ENCODE measurements at regions not wholly inside any gene's neighbourhood (a gene's known extent, or its start where the extent isn't known, plus 50 kb on each side); places are given as distances from the start of the nearest gene placed in this dataset.

DNA sequence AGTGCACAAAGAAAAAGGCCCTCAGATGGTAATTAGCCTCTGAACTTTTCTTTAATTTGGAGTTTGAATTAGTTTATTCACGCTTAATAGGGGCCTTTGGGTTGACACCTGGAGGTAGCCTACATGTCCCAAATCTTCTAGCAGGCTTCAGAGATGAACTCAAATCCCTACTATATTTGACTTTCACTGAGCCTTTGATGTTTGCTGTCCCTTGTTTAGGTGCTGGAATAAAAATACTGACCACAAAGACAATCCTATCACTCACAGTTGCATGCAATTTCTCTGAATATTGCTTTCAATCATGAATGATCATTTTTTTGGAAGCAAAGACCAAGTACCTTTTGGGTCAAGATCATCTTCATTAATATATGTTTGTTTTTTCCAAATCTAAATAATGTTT is 564.0 kb upstream of the FANCL start:
- DNase-seq (ENCODE audit: low read depth) = no peak
- H3K4me3 ChIP-seq (ENCODE audit: control insufficient read depth, low read depth, low read length) = no peak overlapping the region
- TF ChIP-seq, protein P1, sequence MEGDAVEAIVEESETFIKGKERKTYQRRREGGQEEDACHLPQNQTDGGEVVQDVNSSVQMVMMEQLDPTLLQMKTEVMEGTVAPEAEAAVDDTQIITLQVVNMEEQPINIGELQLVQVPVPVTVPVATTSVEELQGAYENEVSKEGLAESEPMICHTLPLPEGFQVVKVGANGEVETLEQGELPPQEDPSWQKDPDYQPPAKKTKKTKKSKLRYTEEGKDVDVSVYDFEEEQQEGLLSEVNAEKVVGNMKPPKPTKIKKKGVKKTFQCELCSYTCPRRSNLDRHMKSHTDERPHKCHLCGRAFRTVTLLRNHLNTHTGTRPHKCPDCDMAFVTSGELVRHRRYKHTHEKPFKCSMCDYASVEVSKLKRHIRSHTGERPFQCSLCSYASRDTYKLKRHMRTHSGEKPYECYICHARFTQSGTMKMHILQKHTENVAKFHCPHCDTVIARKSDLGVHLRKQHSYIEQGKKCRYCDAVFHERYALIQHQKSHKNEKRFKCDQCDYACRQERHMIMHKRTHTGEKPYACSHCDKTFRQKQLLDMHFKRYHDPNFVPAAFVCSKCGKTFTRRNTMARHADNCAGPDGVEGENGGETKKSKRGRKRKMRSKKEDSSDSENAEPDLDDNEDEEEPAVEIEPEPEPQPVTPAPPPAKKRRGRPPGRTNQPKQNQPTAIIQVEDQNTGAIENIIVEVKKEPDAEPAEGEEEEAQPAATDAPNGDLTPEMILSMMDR (conservative IDR thresholded peaks at IDR 0.05; ENCODE audit: control insufficient read depth, insufficient read depth, low read depth, low read length) = no peak

DNA sequence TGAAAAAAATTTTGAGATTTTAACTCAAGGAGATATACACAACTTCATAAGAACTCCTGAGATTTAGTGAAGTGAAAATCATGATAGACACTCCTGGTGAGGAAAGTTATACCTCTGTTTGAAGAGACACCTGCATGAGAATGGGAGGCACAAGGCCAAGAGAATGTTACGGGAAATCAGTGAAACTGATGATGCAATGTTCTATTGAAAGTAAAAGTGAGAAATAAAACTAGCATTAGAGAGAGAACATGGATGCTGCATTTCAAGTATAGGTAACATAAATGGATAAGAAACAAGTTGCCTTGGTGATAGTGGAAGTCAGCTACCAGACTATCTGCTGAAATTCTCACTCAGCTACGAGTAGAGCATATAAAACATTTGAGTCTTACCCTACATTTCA is 562.1 kb upstream of the FANCL start:
- TF ChIP-seq, protein P1 (conservative IDR thresholded peaks at IDR 0.05; ENCODE audit: control insufficient read depth, insufficient read depth, low read depth, low read length) = no peak
- no peak overlapping the region for H3K4me3 ChIP-seq (ENCODE audit: control insufficient read depth, low read depth, low read length)
- no peak for DNase-seq (ENCODE audit: low read depth)

DNA sequence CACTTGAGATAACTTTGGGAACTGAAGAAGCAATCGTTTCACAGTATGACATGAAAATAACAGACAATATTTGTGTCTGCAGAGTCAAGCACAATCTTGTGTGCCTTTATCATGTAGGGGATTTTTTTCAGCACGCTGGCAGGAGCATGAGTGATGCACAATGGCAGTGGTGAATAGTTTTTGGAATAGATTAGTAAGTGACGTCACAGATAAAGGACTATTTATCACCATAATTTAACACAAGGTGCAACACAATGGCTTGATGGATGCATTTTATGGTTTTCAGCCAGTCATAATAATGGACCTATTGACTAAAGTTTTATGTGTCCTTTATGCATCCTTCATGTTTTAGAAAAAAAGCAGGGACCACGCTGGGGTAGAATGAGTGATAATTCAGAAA is 559.8 kb upstream of the FANCL start:
- TF ChIP-seq, protein P1 (conservative IDR thresholded peaks at IDR 0.05; ENCODE audit: control insufficient read depth, insufficient read depth, low read depth, low read length) = no peak
- no peak overlapping the region for H3K4me3 ChIP-seq (ENCODE audit: control insufficient read depth, low read depth, low read length)
- DNase-seq (ENCODE audit: low read depth) = no peak

DNA sequence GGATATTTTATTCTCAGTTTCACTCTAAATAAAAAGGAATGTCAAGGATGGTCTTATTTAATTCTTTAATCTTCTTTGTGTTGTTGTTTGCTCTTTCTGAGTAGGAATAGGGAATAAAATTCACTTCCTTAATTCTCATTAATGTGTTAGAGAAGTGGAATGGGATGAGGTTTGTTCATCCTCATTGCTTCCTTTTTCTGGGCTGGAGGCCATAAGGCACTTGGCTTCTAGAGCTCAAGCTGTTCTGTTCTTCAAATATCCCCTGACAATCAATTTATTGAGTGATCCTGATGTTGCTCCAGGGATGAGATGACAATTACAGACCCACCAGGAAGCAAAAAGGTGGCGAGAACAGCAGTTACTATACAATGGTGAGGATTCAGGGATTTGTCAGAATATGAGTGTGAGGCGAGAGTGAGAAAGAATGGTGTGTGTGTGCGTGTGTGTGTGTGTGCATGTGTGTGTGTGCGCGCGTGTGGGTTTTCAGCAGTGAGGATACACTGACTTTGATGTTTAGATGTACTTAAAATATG is 557.6 kb upstream of the FANCL start:
- H3K4me3 ChIP-seq (ENCODE audit: control insufficient read depth, low read depth, low read length) = no peak overlapping the region
- DNase-seq (ENCODE audit: low read depth) = no peak
- TF ChIP-seq, protein P1 (conservative IDR thresholded peaks at IDR 0.05; ENCODE audit: control insufficient read depth, insufficient read depth, low read depth, low read length) = no peak

DNA sequence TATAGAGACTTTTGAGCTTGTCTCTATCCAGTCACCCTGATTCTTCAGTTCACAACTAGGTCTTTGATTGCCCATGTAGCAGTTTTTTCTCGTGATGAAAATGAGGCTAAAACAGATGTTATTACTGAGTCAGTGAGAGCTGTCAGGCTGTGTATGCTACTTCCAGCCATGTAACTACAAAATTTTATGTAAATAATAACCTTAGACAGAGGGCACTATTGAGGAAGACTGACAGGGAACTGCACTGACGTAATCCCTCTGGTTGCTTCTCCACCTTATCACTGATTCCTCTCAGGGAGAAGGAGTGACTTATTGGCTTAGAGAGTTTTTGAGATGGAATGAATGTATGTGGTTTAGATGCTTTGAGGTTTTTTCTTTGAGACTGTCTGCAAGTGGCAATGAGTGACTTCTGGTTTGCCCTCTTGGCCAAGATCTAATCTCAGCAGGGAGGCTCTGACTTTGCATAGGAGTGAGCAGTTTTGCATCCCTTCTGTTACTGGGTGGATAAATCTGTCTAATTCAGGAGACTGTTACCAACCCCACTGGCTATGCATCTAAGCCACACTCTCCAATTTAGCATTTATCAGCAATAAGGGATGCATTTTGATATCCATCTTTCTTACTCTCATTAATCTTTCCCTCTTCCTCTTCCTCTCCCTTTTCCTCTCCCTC is 555.2 kb upstream of the FANCL start:
- TF ChIP-seq, protein P1 (conservative IDR thresholded peaks at IDR 0.05; ENCODE audit: control insufficient read depth, insufficient read depth, low read depth, low read length) = no peak
- no peak for DNase-seq (ENCODE audit: low read depth)
- no peak overlapping the region for H3K4me3 ChIP-seq (ENCODE audit: control insufficient read depth, low read depth, low read length)

DNA sequence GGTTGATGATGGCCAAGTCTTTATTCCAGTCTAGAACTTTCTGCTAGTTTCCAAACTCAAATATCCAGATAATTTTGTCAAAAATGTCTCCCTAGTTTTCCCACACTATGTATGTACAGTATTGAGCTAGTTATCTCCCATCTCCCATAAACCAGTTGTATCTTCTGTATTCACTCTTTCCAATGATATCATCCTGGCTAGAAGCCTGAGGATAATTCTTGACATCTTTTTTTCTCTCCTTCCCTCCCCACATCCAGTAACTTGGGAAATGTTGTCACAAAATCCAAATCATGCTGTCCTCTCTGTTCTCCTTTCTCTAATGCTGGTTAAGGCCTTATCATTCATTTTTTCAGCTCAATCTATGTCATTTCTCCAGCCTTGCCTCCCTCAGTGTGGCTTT is 553.8 kb upstream of the FANCL start:
- TF ChIP-seq, protein P1 (conservative IDR thresholded peaks at IDR 0.05; ENCODE audit: control insufficient read depth, insufficient read depth, low read depth, low read length) = no peak
- H3K4me3 ChIP-seq (ENCODE audit: control insufficient read depth, low read depth, low read length) = no peak overlapping the region
- DNase-seq (ENCODE audit: low read depth) = no peak
